ENCODE measurements at regions not wholly inside any gene's neighbourhood (a gene's known extent, or its start where the extent isn't known, plus 50 kb on each side); places are given as distances from the start of the nearest gene placed in this dataset.
A peak's percentile ranks its signal among the peaks of the same experiment; 100 is the strongest.

- ATAC-seq (no peak), DNase-seq (ENCODE audit: low spot score) (no peak)
Measured at GRCh38 chr5:93073547-93073946, 507.5 kb downstream of the NR2F1-AS1 start.

GRCh38 chr5:93072831-93073459 lies 508.1 kb downstream of the NR2F1-AS1 start:
- ATAC-seq, result no peak
- no peak for DNase-seq (ENCODE audit: low spot score)

GRCh38 chr5:93071710-93072109 lies 509.3 kb downstream of the NR2F1-AS1 start:
- ATAC-seq (no peak), DNase-seq (ENCODE audit: low spot score) (no peak)

- DNase-seq (ENCODE audit: low spot score) (no peak), ATAC-seq (no peak)
Measured at GRCh38 chr5:93070938-93071337, 510.1 kb downstream of the NR2F1-AS1 start.

GRCh38 chr5:93069276-93069675 lies 511.7 kb downstream of the NR2F1-AS1 start:
- DNase-seq (ENCODE audit: low spot score), result no peak

GRCh38 chr5:93062548-93062947 lies 518.5 kb downstream of the NR2F1-AS1 start:
- DNase-seq (ENCODE audit: low spot score) (no peak), ATAC-seq (peak; percentile 52)

More at GRCh38 chr5:93069276-93069675, 511.7 kb downstream of the NR2F1-AS1 start:
- ATAC-seq, result no peak

- no peak for DNase-seq (ENCODE audit: low spot score)
- ATAC-seq, result no peak
Measured at GRCh38 chr5:93058309-93058708, 522.7 kb downstream of the NR2F1-AS1 start.

- no peak for DNase-seq (ENCODE audit: low spot score)
- ATAC-seq, result no peak
Measured at GRCh38 chr5:93057311-93057710, 523.7 kb downstream of the NR2F1-AS1 start.

GRCh38 chr5:93055971-93056370 lies 525.0 kb downstream of the NR2F1-AS1 start:
- DNase-seq (ENCODE audit: low spot score) (no peak), ATAC-seq (no peak)

GRCh38 chr5:93055561-93055960 lies 525.5 kb downstream of the NR2F1-AS1 start:
- DNase-seq (ENCODE audit: low spot score), result no peak
- no peak for ATAC-seq

- DNase-seq (ENCODE audit: low spot score) (no peak), ATAC-seq (no peak)
Measured at GRCh38 chr5:93054424-93055163, 526.4 kb downstream of the NR2F1-AS1 start.

GRCh38 chr5:93053825-93054224 lies 527.2 kb downstream of the NR2F1-AS1 start:
- no peak for DNase-seq (ENCODE audit: low spot score)
- no peak for ATAC-seq

GRCh38 chr5:93048858-93049257 lies 532.2 kb downstream of the NR2F1-AS1 start:
- DNase-seq (ENCODE audit: low spot score), result no peak
- no peak for ATAC-seq

GRCh38 chr5:93044859-93045666 lies 536.0 kb downstream of the NR2F1-AS1 start:
- ATAC-seq (no peak), DNase-seq (ENCODE audit: low spot score) (no peak)

- no peak for DNase-seq (ENCODE audit: low spot score)
- no peak for ATAC-seq
Measured at GRCh38 chr5:93039888-93040287, 541.1 kb downstream of the NR2F1-AS1 start.

GRCh38 chr5:93034621-93035590 lies 546.1 kb downstream of the NR2F1-AS1 start:
- no peak for ATAC-seq
- DNase-seq (ENCODE audit: low spot score), result no peak

GRCh38 chr5:93022796-93023447 lies 558.1 kb downstream of the NR2F1-AS1 start:
- DNase-seq (ENCODE audit: low spot score), result no peak
- no peak for ATAC-seq

GRCh38 chr5:93022211-93022610 lies 558.8 kb downstream of the NR2F1-AS1 start:
- ATAC-seq (no peak), DNase-seq (ENCODE audit: low spot score) (no peak)

- DNase-seq (ENCODE audit: low spot score) (no peak), ATAC-seq (no peak)
Measured at GRCh38 chr5:93019896-93020295, 561.1 kb downstream of the NR2F1-AS1 start.

- no peak for DNase-seq (ENCODE audit: low spot score)
- ATAC-seq, result no peak
Measured at GRCh38 chr5:93018461-93018860, 562.6 kb downstream of the NR2F1-AS1 start.
